IMR-90 (cell line): ENCODE measurements at regions not wholly inside any gene's neighbourhood (a gene's known extent, or its start where the extent isn't known, plus 50 kb on each side); places are given as distances from the start of the nearest gene placed in this dataset.

Experiments used
- ATAC-seq: fragments of 200-7000 bp; cut with Tn5 transposase; 2 replicates; pipeline ENCODE4 v1.9.1; 2020; ENCODE audit warnings: low read depth, mild to moderate bottlenecking, moderate library complexity
- BruUV-seq: library from RNA; stranded (reverse); fragments of 400-500 nt; replicated peaks from 2 replicates; lab custom pipeline; 2021; lab: Mats Ljungman, UMichigan
- CTCF ChIA-PET: fragments of 300-600 bp; formaldehyde crosslinking; extraction: SDS; loops from one replicate; lab custom pipeline; 2021; ENCODE audit warnings: antibody characterized with exemption; lab: Yijun Ruan, JAX
- POLR2A ChIA-PET: fragments of 300-600 bp; sonication (Branson Sonifier 250); formaldehyde crosslinking; loops from one replicate; lab custom pipeline; 2022; ENCODE audit warnings: antibody characterized with exemption; ENCODE audit not compliant: unreplicated experiment; lab: Charles Lee
- DNase-seq: peaks from one replicate; pipeline ENCODE4 v3.0.0; 2013
- H2AFZ ChIP-seq: replicated peaks from 2 replicates; pipeline ENCODE3; 2013; ENCODE audit warnings: low read length, mild to moderate bottlenecking; ENCODE audit not compliant: poor library complexity
- H2AK5ac ChIP-seq: 2 replicates; pipeline ENCODE4 v1.6.1; 2013; ENCODE audit warnings: low read depth, low read length, inconsistent platforms
- H2AK9ac ChIP-seq: replicated peaks from 2 replicates; pipeline ENCODE3; 2013; ENCODE audit warnings: mild to moderate bottlenecking, low read depth, low read length, moderate library complexity; ENCODE audit not compliant: poor library complexity
- H2BK120ac ChIP-seq: 2 replicates; pipeline ENCODE4 v1.6.1; 2013; ENCODE audit warnings: low read depth, low read length, inconsistent platforms
- H2BK15ac ChIP-seq: 3 replicates; pipeline ENCODE4 v1.6.1; 2013; ENCODE audit warnings: low read depth, low read length, inconsistent platforms
- H2BK20ac ChIP-seq: 2 replicates; pipeline ENCODE4 v1.6.1; 2013; ENCODE audit warnings: low read depth, mild to moderate bottlenecking, inconsistent platforms, low read length, moderate library complexity
- H2BK5ac ChIP-seq: 2 replicates; pipeline ENCODE4 v1.6.1; 2013; ENCODE audit warnings: mild to moderate bottlenecking, low read depth, low read length, inconsistent platforms; ENCODE audit not compliant: poor library complexity, severe bottlenecking
- H3K14ac ChIP-seq: replicated peaks from 2 replicates; pipeline ENCODE4 v1.6.1; 2013; ENCODE audit warnings: low read depth, low read length, inconsistent platforms
- H3K18ac ChIP-seq: 2 replicates; pipeline ENCODE4 v1.6.1; 2013; ENCODE audit warnings: low read depth, low read length, control low read depth
- H3K23ac ChIP-seq: 2 replicates; pipeline ENCODE4 v1.6.1; 2013; ENCODE audit warnings: low read depth, low read length, inconsistent platforms
- H3K27ac ChIP-seq: 2 replicates; pipeline ENCODE4 v1.5.1; 2013; ENCODE audit warnings: mild to moderate bottlenecking, control low read depth, low read length; ENCODE audit not compliant: insufficient read depth
- H3K27me3 ChIP-seq: 2 replicates; pipeline ENCODE4 v1.6.1; 2013; ENCODE audit warnings: low read length; ENCODE audit not compliant: control insufficient read depth, insufficient read depth
- H3K36me3 ChIP-seq: 2 replicates; pipeline ENCODE4 v1.6.1; 2013; ENCODE audit warnings: low read length, mixed read lengths; ENCODE audit not compliant: control insufficient read depth, insufficient read depth
- H3K4ac ChIP-seq: 2 replicates; pipeline ENCODE4 v1.6.1; 2013; ENCODE audit warnings: low read depth, low read length, inconsistent platforms
- H3K4me1 ChIP-seq: 2 replicates; pipeline ENCODE4 v1.6.1; 2013; ENCODE audit warnings: low read length, mixed read lengths; ENCODE audit not compliant: control insufficient read depth, insufficient read depth
- H3K4me2 ChIP-seq: 2 replicates; pipeline ENCODE4 v1.6.1; 2013; ENCODE audit warnings: low read depth, mild to moderate bottlenecking, control low read depth, low read length, moderate library complexity
- H3K4me3 ChIP-seq: 2 replicates; pipeline ENCODE4 v1.5.1; 2013; ENCODE audit warnings: low read depth, mild to moderate bottlenecking, control low read depth, low read length, moderate library complexity; ENCODE audit not compliant: insufficient read depth
- H3K56ac ChIP-seq: 2 replicates; pipeline ENCODE4 v1.6.1; 2013; ENCODE audit warnings: low read length, inconsistent platforms; ENCODE audit not compliant: insufficient read depth; ENCODE audit errors: extremely low read depth
- H3K79me1 ChIP-seq, 2 experiments: 2 replicates each; pipeline ENCODE4 v1.6.1; 2013; ENCODE audit warnings: low read length in 2 of 2, inconsistent platforms in 1 of 2, low read depth in 1 of 2
- H3K9ac ChIP-seq: 2 replicates; pipeline ENCODE4 v1.6.1; 2013; ENCODE audit warnings: low read depth, low read length, control low read depth
- H3K9me1 ChIP-seq: 2 replicates; pipeline ENCODE4 v1.6.1; 2013; ENCODE audit warnings: low read length, inconsistent platforms; ENCODE audit not compliant: insufficient read depth
- H3K9me3 ChIP-seq: 2 replicates; pipeline ENCODE4 v1.6.1; 2013; ENCODE audit warnings: low read length; ENCODE audit not compliant: control insufficient read depth, insufficient read depth
- H4K20me1 ChIP-seq: 2 replicates; pipeline ENCODE4 v1.6.1; 2013; ENCODE audit warnings: low read length, inconsistent platforms; ENCODE audit not compliant: insufficient read depth
- H4K5ac ChIP-seq: 2 replicates; pipeline ENCODE4 v1.6.1; 2013; ENCODE audit warnings: mild to moderate bottlenecking, low read depth, low read length, control low read depth
- H4K8ac ChIP-seq, 2 experiments: 2 replicates each; pipeline ENCODE4 v1.6.1; 2013; ENCODE audit warnings: low read depth in 2 of 2, low read length in 2 of 2, control low read depth in 1 of 2, inconsistent platforms in 1 of 2
- H4K91ac ChIP-seq: 2 replicates; pipeline ENCODE4 v1.6.1; 2013; ENCODE audit warnings: low read depth, low read length, inconsistent platforms; ENCODE audit not compliant: insufficient read depth
- BHLHE40 ChIP-seq: fragments of 150-350 bp; IDR thresholded peaks from 2 replicates; pipeline ENCODE4 v1.6.1; 2016; ENCODE audit warnings: mild to moderate bottlenecking, low read depth, low read length
- CEBPB ChIP-seq: IDR thresholded peaks from 2 replicates; pipeline ENCODE4 v1.6.1; 2012; ENCODE audit warnings: low read depth, low read length, improper control_type of control experiment
- CHD1 ChIP-seq: IDR thresholded peaks from 2 replicates; pipeline ENCODE4 v1.6.1; 2012; ENCODE audit warnings: low read depth, low read length, improper control_type of control experiment
- ELK1 ChIP-seq: fragments of 150-350 bp; IDR thresholded peaks from 2 replicates; pipeline ENCODE4 v1.6.1; 2016; ENCODE audit warnings: low read depth, mild to moderate bottlenecking, low read length, moderate library complexity, borderline replicate concordance
- FOS ChIP-seq: fragments of 150-350 bp; IDR thresholded peaks from 2 replicates; pipeline ENCODE4 v1.6.1; 2016; ENCODE audit warnings: low read depth, low read length
- MAFK ChIP-seq: IDR thresholded peaks from 2 replicates; pipeline ENCODE4 v1.6.1; 2012; ENCODE audit warnings: low read depth, low read length, improper control_type of control experiment
- MAZ ChIP-seq: IDR thresholded peaks from 2 replicates; pipeline ENCODE4 v1.6.1; 2012; ENCODE audit warnings: low read depth, mild to moderate bottlenecking, low read length, improper control_type of control experiment, moderate library complexity, borderline replicate concordance
- MXI1 ChIP-seq: IDR thresholded peaks from 2 replicates; pipeline ENCODE4 v1.6.1; 2012; ENCODE audit warnings: low read depth, mild to moderate bottlenecking, low read length, moderate library complexity, borderline replicate concordance
- NFE2L2 ChIP-seq: fragments of 150-350 bp; IDR thresholded peaks from 2 replicates; pipeline ENCODE4 v1.6.1; 2016; ENCODE audit warnings: low read depth, mild to moderate bottlenecking, low read length
- POLR2A ChIP-seq: IDR thresholded peaks from 2 replicates; pipeline ENCODE4 v1.6.1; 2012; ENCODE audit warnings: mild to moderate bottlenecking, low read depth, low read length
- RAD21 ChIP-seq: IDR thresholded peaks from 2 replicates; pipeline ENCODE4 v1.6.1; 2012; ENCODE audit warnings: low read length, improper control_type of control experiment
- RCOR1 ChIP-seq: IDR thresholded peaks from 2 replicates; pipeline ENCODE4 v1.6.1; 2012; ENCODE audit warnings: mild to moderate bottlenecking, low read length, improper control_type of control experiment; ENCODE audit not compliant: insufficient replicate concordance
- RFX5 ChIP-seq: IDR thresholded peaks from 2 replicates; pipeline ENCODE4 v1.8.0; 2012; ENCODE audit warnings: low read depth, mild to moderate bottlenecking, low read length, moderate library complexity
- SMC3 ChIP-seq: fragments of 150-350 bp; IDR thresholded peaks from 2 replicates; pipeline ENCODE4 v1.6.1; 2016; ENCODE audit warnings: low read depth, mild to moderate bottlenecking, antibody characterized with exemption, low read length, moderate library complexity
- WGBS, 2 experiments: methylation state at CpG; one replicate each; pipeline versions ENCODE4 v1.1.5 to v1.1.7; 2013; ENCODE audit warnings: missing lambda C conversion rate in 2 of 2; ENCODE audit not compliant: insufficient read length in 1 of 2; ENCODE audit errors: extremely low coverage in 2 of 2; 5-methylcytosine and 5-hydroxymethylcytosine counted together
- dilution Hi-C: fragments of 300-500 bp; cut with HindIII; formaldehyde crosslinking; loops from one replicate; pipeline ENCODE4 v1.14.3; 2018; ENCODE audit warnings: low sequenced_read_pairs; ENCODE audit not compliant: unreplicated experiment
- in situ Hi-C: fragments of 300-500 bp; cut with MboI; formaldehyde crosslinking; loops from 3 replicates; pipeline ENCODE4 v1.14.3; 2019; ENCODE audit warnings: low sequenced_read_pairs, inconsistent platforms, mixed read lengths
- intact Hi-C: fragments of 100-400 bp; cut with micrococcal nuclease; formaldehyde crosslinking; loops from 2 replicates; pipeline ENCODE4 v1.10.0; 2022
- TF ChIP-seq, protein P1 (sequence below): fragments of 150-350 bp; IDR thresholded peaks from 2 replicates; pipeline ENCODE4 v1.6.1; 2017; ENCODE audit warnings: mild to moderate bottlenecking, antibody characterized with exemption, low read length, low read depth
- TF ChIP-seq, protein P2 (sequence below): conservative IDR thresholded peaks from 2 replicates; pipeline ENCODE4 v1.5.1; 2012; ENCODE audit warnings: mild to moderate bottlenecking, low read depth, low read length, improper control_type of control experiment

DNA sequence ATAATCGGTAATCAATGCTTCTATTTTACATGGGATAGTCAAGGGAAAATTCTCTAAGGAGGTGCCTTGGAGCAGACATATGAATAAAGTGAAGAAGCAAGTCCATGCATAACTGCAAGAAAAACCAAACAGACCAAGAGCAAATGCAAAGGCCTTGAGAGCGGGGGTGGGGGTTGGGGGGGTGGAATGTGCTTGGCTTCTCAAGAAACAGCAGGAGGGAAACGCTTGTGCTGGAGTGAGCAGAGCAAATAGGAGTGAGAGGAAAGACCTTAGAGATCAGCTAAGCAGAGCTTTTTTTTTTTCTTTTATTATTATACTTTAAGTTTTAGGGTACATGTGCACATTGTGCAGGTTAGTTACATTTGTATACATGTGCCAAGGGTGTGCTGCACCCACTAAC lies 260.8 kb downstream of the ARPP21 start:
- Histone ChIP-seq H3K56ac (no peak overlapping the region), H3K79me1 (no peaks in the 10 kb centered on the region), H3K4me2 (no peak overlapping the region), H4K91ac (no peak overlapping the region), H4K20me1 (no peaks in the 10 kb centered on the region), H3K9me3 (no peaks in the 10 kb centered on the region), H3K9me1 (no peaks in the 10 kb centered on the region), H2BK15ac (no peak overlapping the region), H4K5ac (no peak overlapping the region), H3K27me3 (no peaks in the 10 kb centered on the region), H3K18ac (no peak overlapping the region), H3K4me3 (no peak overlapping the region), H3K4ac (no peak overlapping the region), H2BK120ac (no peak overlapping the region), H4K8ac (no peak overlapping the region), H2AK5ac (no peak overlapping the region), H3K36me3 (no peaks in the 10 kb centered on the region), H2BK5ac (no peak overlapping the region), H2AK9ac (no peak overlapping the region), H3K27ac (no peak overlapping the region), H3K4me1 (no peaks in the 10 kb centered on the region), H2AFZ (no peak overlapping the region), H3K9ac (no peak overlapping the region), H3K23ac (no peak overlapping the region), H3K14ac (no peak overlapping the region), H2BK20ac (no peak overlapping the region)
- BruUV-seq: no TSS peak
- ATAC-seq: no peak
- TF ChIP-seq CEBPB: no peak
- TF ChIP-seq SMC3: no peak
- TF ChIP-seq MAZ: no peak
- TF ChIP-seq FOS: no peak
- TF ChIP-seq, protein P1, sequence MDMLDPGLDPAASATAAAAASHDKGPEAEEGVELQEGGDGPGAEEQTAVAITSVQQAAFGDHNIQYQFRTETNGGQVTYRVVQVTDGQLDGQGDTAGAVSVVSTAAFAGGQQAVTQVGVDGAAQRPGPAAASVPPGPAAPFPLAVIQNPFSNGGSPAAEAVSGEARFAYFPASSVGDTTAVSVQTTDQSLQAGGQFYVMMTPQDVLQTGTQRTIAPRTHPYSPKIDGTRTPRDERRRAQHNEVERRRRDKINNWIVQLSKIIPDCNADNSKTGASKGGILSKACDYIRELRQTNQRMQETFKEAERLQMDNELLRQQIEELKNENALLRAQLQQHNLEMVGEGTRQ: no peak
- no peak for TF ChIP-seq ELK1
- TF ChIP-seq RCOR1: no peak
- TF ChIP-seq RAD21: no peak
- TF ChIP-seq MXI1: no peak
- no peak for TF ChIP-seq MAFK
- TF ChIP-seq RFX5: no peak
- no peak for TF ChIP-seq BHLHE40
- no peak for TF ChIP-seq NFE2L2
- TF ChIP-seq POLR2A: no peak
- TF ChIP-seq, protein P2, sequence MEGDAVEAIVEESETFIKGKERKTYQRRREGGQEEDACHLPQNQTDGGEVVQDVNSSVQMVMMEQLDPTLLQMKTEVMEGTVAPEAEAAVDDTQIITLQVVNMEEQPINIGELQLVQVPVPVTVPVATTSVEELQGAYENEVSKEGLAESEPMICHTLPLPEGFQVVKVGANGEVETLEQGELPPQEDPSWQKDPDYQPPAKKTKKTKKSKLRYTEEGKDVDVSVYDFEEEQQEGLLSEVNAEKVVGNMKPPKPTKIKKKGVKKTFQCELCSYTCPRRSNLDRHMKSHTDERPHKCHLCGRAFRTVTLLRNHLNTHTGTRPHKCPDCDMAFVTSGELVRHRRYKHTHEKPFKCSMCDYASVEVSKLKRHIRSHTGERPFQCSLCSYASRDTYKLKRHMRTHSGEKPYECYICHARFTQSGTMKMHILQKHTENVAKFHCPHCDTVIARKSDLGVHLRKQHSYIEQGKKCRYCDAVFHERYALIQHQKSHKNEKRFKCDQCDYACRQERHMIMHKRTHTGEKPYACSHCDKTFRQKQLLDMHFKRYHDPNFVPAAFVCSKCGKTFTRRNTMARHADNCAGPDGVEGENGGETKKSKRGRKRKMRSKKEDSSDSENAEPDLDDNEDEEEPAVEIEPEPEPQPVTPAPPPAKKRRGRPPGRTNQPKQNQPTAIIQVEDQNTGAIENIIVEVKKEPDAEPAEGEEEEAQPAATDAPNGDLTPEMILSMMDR: no peak
- TF ChIP-seq CHD1: no peak
- WGBS, 2 experiments: no CpG with 5 or more reads among the region's 3 CpGs
- in situ Hi-C loops (no loop called here), intact Hi-C loops (no loop called here), dilution Hi-C loops (no loop called here)
- ChIA-PET POLR2A (no interaction called here), CTCF (no interaction called here)
- DNase-seq: no peak
